ENCODE measurements at regions not wholly inside any gene's neighbourhood (a gene's known extent, or its start where the extent isn't known, plus 50 kb on each side); places are given as distances from the start of the nearest gene placed in this dataset.
"Not testable (repeated sequence)": the region's sequence is repeated elsewhere in the genome, so short reads cannot be mapped to it uniquely, and the experiment has no call there.

- DNase-seq, result not testable (repeated sequence)
Observed at GRCh38 chr2:87637249-87637990, 110.5 kb upstream of the PLGLB2 start.

DNA sequence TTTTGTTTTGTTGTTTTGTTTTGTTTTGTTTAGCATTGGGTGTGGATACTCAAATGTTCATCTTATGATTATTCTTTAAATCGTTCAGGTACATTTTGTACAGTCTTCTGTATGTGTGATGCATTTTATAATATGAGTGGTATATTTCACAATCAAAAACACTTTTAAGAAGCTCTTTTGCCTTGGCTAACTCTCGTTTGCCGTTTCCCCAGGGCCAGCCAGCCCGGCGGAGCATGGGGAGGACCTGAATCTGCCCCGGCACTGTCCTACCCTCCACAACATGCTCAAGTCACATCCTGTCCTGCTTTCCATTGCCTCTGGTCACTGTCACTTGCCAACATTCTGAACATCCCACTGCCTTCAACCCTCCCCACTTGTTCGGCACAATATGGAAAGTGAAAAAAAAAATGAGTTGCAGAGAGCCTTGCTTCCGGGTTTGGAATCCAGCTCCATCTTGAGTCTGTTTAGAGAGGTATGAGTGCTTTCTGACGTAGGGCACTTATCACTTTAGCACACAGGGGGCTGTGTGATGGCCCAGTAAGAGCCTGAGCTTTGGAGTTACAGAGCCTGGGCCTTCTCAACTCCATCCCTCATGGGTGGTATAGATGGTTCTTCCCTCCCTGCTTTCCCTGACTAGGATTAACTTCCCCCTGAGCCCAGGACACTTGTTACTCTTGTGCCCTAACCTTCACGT lies 109.6 kb upstream of the PLGLB2 start:
- DNase-seq, result not testable (repeated sequence)

DNA sequence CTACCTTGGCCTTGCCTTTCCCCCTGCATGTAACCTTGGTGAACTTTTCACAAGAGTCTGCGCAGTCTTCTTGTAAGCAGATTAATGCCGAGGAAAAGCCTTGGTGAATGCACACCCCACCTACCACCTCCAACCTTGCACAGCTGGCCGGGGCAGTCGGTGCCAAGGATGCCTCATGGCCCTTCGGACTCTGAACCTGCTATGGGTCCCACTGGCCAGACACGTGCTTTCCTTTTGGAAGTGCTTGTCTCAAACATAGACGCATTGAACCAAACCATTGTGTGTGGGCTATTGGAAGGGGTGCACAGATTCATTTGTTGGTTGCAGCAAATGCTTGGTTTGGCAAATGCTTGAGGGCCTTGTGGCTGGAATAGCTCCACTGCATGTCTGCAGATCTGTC lies 109.0 kb upstream of the PLGLB2 start:
- DNase-seq, result not testable (repeated sequence)

- DNase-seq, result not testable (repeated sequence)
Observed at GRCh38 chr2:87639801-87640440, 108.0 kb upstream of the PLGLB2 start.

- DNase-seq, result not testable (repeated sequence)
Observed at GRCh38 chr2:87640961-87641563, 106.8 kb upstream of the PLGLB2 start.

GRCh38 chr2:87643165-87643564 lies 104.7 kb upstream of the PLGLB2 start:
- not testable (repeated sequence) for DNase-seq

DNA sequence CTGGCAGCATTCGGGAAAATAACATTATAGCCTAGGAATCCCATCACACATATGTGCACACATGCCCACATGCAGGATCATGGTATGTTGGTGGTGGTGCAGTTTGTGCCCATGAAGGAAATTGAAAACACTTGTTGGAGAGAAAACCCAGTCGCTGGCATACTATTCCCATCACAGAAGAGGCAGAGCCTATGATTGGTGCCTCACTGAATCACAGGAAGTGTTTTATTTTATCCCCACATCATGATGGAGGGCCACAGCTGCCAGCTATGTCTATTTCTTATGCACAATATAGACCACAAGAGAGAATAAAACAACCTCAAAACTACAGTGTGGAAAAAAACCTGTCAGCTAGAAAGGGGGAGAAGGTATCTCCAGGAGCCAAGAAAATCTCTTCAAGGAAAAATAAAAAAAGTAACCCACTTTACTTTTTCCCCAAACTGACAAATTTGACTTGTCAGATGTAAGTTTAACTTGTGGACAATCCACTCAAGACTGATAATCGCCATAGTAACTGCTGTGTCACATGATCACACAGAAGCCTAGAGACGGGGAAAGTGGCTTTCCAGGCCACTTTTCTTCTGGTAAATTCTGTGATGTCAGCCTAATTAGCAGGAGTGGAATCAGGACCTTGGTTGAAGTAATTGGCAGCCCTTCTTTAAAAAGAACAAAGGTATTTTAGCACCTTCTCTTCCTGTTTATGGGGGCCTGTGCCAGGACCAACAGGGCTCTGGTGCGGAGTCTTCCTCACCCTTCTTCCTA lies 100.0 kb upstream of the PLGLB2 start:
- DNase-seq, result not testable (repeated sequence)

- DNase-seq, result not testable (repeated sequence)
Observed at GRCh38 chr2:87648815-87649214, 99.1 kb upstream of the PLGLB2 start.

- DNase-seq, result not testable (repeated sequence)
Observed at GRCh38 chr2:87649871-87650270, 98.0 kb upstream of the PLGLB2 start.

GRCh38 chr2:87650837-87651236 lies 97.0 kb upstream of the PLGLB2 start:
- not testable (repeated sequence) for DNase-seq

DNA sequence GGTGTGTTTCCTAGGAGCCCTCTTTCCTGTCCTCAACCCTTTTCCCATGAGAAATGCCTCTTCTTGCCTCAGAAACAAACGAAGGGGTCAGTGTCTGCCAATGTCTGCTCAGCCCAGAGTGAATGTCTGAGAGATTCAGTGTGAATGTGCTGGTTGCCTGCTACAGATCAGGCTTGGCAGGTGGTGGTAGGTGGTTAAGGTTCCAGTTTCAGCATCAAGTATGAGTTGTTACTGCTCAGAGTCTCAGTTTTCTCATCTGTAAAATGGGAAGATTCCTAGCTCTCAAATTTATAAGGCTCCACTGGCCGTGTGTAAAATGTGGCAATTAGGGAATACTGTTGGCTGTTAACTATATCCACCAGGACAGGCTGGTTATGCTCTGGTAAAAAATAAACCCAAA lies 96.3 kb upstream of the PLGLB2 start:
- DNase-seq, result not testable (repeated sequence)

- not testable (repeated sequence) for DNase-seq
Observed at GRCh38 chr2:87653373-87653772, 94.5 kb upstream of the PLGLB2 start.

DNA sequence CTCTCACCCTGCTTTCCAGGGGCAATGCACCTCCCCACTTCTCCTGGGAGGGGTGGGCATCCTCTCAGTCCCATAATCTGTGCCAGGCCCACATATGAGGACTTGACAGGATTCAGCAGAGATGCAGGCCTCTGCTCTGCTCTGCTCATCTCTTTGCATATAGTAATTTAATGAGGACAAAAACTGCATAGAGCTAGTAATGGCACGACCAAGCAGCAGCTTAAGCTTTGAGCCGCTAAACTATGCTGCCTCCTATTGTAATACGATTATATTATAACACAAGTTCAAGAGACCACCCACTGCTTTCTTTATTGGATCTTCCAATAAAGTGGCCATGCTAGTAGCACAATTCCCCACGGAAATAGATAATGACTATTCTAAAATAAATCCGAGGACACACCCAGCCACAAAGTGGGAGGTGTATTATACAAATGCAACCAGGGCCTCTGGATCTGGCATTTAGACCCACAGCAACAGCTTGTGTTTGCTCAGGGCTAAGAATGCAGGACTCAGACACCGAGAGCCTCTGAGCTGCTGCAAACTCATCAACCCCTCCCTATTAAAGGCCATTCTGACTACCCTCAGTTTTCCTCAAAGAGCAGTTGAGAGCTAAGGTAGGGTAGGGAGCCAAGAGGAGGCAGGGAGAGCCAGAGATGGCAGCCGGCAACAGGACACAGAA lies 93.6 kb upstream of the PLGLB2 start:
- not testable (repeated sequence) for DNase-seq

DNA sequence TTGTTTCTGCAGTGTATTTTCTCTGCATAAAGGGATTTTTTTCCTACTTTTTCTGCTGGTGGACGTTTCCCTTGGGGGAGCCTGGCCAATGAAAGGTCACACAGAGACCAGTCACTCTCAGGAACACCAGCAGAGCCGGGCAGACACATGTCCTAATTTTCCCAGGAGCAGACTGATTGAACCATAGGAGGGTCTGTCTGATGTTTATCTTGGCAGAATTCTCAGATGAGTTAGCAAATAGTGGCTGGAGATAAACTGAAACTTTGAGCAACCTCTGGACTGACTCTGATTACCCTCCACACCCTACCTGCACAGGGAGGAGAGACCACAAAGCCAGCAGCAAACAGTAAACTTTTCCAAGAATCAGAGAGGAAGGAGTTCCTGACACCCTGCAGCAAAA lies 90.0 kb upstream of the PLGLB2 start:
- not testable (repeated sequence) for DNase-seq

GRCh38 chr2:87658357-87658756 lies 89.5 kb upstream of the PLGLB2 start:
- DNase-seq, result not testable (repeated sequence)

DNA sequence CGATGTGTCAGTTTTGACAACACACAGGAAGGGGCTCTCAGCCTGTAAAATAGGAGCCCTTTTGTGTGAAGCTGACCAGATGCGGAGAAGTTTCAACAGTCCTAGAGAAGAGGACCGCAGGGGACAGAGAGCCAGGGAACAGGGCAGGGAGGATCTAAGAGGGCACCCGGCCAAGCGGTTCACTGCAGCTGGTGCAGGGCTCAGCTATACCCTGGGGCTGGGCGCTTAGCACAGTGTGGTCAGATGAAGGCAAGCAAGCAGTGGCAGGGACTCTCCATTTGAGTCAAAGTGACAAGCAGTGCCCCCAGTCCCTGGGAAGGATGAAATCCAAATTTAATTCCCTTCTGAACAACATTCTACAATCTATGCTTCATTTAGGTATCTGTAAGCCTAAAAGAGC lies 88.9 kb upstream of the PLGLB2 start:
- not testable (repeated sequence) for DNase-seq

GRCh38 chr2:87660164-87660563 lies 87.7 kb upstream of the PLGLB2 start:
- DNase-seq, result not testable (repeated sequence)

DNA sequence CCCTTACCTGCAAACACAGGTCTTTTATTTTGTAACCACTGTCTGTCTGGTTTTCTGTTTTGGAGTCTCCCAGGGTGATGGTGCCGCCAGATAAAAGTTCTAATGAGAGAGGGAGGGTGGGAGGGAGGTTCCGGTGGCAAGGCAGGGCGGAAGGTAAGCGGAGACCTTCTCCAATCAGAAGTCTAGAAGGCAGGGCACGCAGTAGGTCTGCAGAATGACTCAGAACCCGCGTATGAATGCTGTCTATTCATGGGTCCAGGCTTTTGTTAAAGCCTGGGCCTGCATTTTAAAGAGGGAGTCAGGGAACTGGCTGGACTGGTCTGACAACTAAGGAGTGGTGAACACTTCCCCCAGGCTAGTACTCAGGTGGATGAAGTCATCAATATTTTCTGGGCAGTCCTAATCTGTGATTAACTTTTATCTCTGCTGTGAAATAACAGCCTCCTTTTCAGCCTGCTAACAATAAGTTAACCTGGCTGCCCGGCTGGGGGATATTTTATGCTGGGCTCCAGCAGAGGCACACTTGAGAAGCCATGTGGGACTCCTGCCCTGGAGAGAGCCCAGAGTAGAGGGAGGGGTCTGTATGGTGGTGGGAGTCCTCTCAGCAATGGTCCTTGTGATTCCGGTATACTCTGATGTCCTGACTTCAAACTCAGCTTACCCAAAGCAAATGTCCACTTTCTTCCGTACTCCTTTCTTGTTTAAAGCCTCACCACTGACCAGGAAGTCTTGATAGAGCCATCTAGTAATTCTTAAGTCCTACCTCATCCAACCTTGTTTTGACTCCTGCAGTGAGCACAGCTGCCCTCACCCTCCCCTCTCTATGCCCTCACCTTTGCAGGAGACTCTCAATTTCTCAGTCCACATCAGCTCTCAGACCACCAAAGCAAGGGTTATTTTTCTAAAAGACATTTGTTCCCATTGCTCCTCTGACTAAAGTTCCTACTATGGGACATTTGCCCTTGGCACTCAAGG lies 85.3 kb upstream of the PLGLB2 start:
- DNase-seq, result not testable (repeated sequence)

DNA sequence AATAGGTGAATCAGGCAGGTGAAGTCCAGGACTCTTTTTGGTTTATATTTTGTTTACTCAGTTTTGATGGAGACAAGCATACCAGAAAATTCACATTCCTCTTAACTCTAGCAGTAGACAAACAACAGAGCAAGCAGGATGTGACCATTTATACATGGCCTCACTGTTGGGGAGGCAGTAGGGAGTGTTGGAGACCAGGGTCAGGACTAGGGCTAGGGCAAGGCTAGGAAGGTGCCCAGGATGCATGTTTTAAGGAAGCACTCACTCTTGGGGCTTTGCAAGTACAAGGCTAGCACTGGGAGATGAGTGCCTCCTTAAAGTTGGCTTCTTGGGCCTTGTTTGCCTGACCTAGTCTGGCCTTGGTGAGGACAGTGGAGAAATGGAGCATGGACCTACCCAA lies 84.5 kb upstream of the PLGLB2 start:
- DNase-seq, result not testable (repeated sequence)
